ENCODE measurements at regions not wholly inside any gene's neighbourhood (a gene's known extent, or its start where the extent isn't known, plus 50 kb on each side); places are given as distances from the start of the nearest gene placed in this dataset.
"Not testable (repeated sequence)": the region's sequence is repeated elsewhere in the genome, so short reads cannot be mapped to it uniquely, and the experiment has no call there.

GRCh38 chr2:228782281-228782680 lies 488.8 kb downstream of the PID1 start:
- DNase-seq = no peak

- no peak for DNase-seq
Measured at GRCh38 chr2:228777855-228778355, 493.2 kb downstream of the PID1 start.

GRCh38 chr2:228774548-228774947 lies 496.5 kb downstream of the PID1 start:
- DNase-seq = no peak

- DNase-seq = no peak
Measured at GRCh38 chr2:228771774-228772173, 499.3 kb downstream of the PID1 start.

GRCh38 chr2:228771315-228771714 lies 499.8 kb downstream of the PID1 start:
- no peak for DNase-seq

- no peak for DNase-seq
Measured at GRCh38 chr2:228768818-228769217, 502.3 kb downstream of the PID1 start.

GRCh38 chr2:228768141-228768540 lies 502.9 kb downstream of the PID1 start:
- not testable (repeated sequence) for DNase-seq

DNA sequence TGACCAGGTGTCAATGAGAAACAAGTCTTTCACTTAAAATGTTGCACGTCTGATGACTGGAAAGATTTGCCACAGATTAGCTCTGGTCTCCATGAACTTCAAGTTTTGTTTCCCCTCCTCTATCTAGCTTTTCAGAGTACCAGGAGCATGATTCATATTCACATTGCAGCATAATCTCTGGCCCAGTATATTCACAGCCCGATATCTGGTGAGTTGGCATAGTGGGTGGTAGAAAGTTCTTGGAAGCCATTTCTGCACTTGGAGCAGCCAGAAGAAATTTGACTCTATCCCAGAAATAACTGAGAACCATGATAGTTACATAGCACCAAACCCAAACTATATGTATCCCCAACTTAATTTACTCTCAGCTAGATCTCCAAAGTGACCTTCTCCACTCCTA lies 503.9 kb downstream of the PID1 start:
- no peak for DNase-seq

GRCh38 chr2:228763379-228763981 lies 507.6 kb downstream of the PID1 start:
- DNase-seq = no peak

- no peak for DNase-seq
Measured at GRCh38 chr2:228762565-228762964, 508.5 kb downstream of the PID1 start.

- not testable (repeated sequence) for DNase-seq
Measured at GRCh38 chr2:228755661-228756060, 515.4 kb downstream of the PID1 start.

DNA sequence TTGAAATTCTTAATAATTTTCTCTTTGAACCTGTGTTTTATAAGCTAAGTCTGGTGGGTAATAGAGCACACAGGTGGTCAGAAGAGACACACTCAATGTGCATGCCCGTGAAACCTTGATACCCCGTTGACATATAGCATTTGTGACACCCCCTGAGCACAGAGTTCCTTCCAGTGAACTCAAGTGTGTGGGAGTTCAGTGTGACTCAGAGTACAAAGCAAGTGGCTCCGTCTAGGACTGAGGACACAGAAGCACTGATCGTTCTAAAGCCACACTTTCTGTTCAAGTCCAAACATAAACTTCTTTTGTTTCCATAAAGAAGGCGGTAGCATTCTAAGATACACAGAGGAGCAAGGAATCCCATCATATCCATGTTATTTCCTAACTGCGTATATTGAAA lies 523.6 kb downstream of the PID1 start:
- no peak for DNase-seq

- DNase-seq = no peak
Measured at GRCh38 chr2:228738671-228739380, 532.3 kb downstream of the PID1 start.

DNA sequence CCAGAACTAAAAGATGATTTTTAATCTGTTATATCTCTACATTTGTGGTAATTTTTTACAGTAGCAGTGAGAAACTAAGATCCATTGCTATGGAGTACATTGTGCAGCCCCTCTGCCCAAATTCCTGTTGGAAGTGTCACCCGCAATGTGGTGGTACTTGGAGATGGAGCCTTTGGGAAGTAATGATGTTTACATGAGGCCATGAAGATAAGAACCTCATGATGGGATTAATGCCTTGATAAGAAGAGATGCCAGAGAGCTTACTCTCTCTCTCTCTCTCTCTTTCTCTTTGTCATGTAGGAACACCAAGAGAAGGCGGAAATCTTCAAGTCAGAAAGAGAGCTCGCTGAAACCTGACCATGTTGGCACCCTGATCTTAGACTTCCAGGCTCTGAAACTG lies 535.4 kb downstream of the PID1 start:
- DNase-seq = no peak

DNA sequence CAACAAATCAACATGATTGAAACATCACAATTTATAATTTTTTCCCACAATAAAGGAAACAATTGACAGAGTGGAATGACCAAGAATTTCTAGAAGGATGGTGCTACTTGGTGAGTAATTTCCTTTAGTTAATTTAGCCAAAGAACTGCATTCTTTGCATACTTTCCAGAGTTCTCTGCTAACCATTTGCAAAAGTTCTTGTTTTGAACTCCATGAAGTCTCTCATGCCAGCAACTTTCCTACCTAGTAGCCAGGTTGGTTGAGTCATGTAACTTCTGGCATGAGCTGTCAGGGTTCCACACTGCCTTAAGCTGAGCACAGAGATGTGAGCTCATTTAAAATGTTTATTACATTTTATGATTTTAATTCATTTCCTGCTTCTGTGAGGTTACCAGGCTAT lies 539.6 kb downstream of the PID1 start:
- DNase-seq = no peak

GRCh38 chr2:228728961-228729360 lies 542.1 kb downstream of the PID1 start:
- no peak for DNase-seq

DNA sequence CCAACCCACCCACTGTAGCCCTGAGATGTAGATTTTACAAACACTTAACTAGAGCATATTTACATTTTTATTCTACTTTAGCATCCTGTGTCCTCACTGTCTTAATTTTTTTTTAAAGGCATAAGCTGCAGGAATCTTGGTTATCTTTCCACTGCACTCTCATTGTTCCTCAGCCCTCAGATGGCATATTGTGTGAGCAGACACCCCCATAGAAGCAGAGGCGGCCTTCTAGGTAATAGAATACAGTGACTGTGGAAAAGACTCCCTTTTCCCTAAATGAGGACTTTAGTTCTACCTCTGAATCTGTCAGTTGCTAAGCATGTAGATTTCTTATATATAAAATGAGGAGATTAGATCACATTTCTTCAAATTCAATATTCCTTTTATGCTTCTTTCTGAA lies 543.5 kb upstream of the SPHKAP start:
- no peak for DNase-seq

DNA sequence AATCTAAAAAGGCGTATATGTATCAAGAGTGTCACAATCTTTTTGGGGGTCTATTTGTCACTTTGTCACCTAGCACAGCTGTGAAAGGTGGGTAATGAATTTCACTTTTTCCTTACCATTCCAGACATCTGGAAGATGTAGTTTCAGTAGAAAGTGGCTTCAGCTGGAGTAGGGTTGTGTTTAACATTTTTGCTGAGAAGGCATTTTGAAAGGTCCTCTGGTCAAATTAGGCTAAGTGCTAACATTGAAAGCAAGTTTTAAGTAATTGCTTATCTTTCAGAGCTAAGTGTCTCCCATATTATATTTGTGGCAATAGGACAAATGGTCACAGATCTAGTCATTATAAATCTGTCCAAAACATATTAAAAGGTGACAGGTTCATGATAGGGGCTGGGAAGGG lies 542.1 kb upstream of the SPHKAP start:
- no peak for DNase-seq

- no peak for DNase-seq
Measured at GRCh38 chr2:228722311-228722710, 540.8 kb upstream of the SPHKAP start.

GRCh38 chr2:228720895-228721294 lies 539.4 kb upstream of the SPHKAP start:
- DNase-seq = no peak

GRCh38 chr2:228709788-228710371 lies 528.4 kb upstream of the SPHKAP start:
- no peak for DNase-seq

DNA sequence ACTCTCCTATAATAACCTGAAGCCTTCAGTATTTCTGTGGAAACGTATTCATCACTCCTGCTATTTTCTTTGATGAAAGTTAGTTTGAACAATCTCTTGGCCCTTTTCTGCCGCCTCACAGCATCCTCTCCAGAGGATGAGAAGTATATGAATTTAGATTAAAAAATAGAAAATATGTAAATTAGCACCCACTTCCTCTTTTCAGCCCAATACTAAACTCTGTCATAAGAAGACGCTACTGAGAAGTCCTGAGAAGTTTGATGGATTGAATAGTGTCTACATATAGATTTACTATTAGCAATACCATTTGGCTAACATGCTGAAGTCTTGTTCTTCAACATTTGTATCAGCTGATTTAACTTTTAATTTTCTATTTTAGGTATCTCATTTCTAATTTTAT lies 526.4 kb upstream of the SPHKAP start:
- DNase-seq = peak in 1 of 2 experiments; percentile 0

- DNase-seq = no peak
Measured at GRCh38 chr2:228705318-228705717, 523.8 kb upstream of the SPHKAP start.

DNA sequence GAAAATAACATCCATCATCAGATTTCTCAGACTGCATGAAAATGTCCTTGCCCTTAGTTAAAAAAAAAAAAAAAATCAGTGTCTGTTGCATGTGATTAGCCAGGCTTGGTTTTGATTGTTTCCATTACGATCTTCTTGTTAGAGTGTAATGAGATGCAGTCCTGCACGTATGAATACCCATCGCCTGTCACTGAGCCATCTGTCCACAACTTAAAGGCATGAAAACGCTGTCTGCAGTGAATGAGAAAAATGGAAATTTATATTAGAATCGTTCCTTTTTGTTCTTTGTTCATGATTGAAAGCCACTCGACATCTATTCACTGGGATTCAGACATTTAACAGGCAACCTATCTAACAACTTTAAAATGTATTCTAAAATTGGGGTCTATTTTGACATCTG lies 521.7 kb upstream of the SPHKAP start:
- no peak for DNase-seq
